HCT116 (cell line): ENCODE measurements at regions not wholly inside any gene's neighbourhood (a gene's known extent, or its start where the extent isn't known, plus 50 kb on each side); places are given as distances from the start of the nearest gene placed in this dataset.

Experiments used
- ATAC-seq: fragments of 200-7000 bp; cut with Tn5 transposase; 2 replicates; pipeline ENCODE4 v1.9.1; 2020; ENCODE audit warnings: mild to moderate bottlenecking, moderate library complexity
- BruUV-seq: library from RNA; stranded (reverse); fragments of 400-500 nt; replicated peaks from 2 replicates; lab custom pipeline; 2021; lab: Mats Ljungman, UMichigan
- CTCF ChIA-PET: fragments of 300-600 bp; sonication (Branson Sonifier 250); formaldehyde crosslinking; loops from one replicate; lab custom pipeline; 2021; ENCODE audit warnings: antibody characterized with exemption; lab: Charles Lee
- POLR2A ChIA-PET: fragments of 300-600, 350-600 bp; sonication (Branson Sonifier 250); formaldehyde crosslinking; loops from one replicate; lab custom pipeline; 2021; ENCODE audit warnings: antibody characterized with exemption; lab: Charles Lee
- RAD21 ChIA-PET, 2 experiments: fragments of 300-600 bp; sonication (Branson Sonifier 250); formaldehyde crosslinking; loops; one replicate each; lab custom pipeline; 2023; ENCODE audit warnings: low total read pairs in 2 of 2; ENCODE audit not compliant: uncharacterized antibody in 2 of 2, unreplicated experiment in 2 of 2, low non-redundant PET in 1 of 2; lab: Charles Lee
- DNase-seq: peaks from one replicate; pipeline ENCODE4 v3.0.0-alpha.2; 2010; ENCODE audit warnings: low read depth, low spot score
- H2AFZ ChIP-seq: fragments of 200-600 bp; shearing (Covaris generic), sonication (generic); 2 replicates; pipeline ENCODE4 v1.6.1; 2017; ENCODE audit warnings: low read depth, mixed run types, mixed read lengths, antibody characterized with exemption, low read length; ENCODE audit not compliant: poor library complexity, severe bottlenecking
- H3K27ac ChIP-seq: 2 replicates; pipeline ENCODE4 v1.5.1; 2012; ENCODE audit warnings: low read depth, low read length
- H3K27me3 ChIP-seq: fragments of 200-600 bp; sonication (generic); 2 replicates; pipeline ENCODE4 v1.6.1; 2016; ENCODE audit warnings: mixed run types, low read length, mixed read lengths; ENCODE audit not compliant: insufficient read depth
- H3K36me3 ChIP-seq, 2 experiments: fragments of 200-500 bp in 1 of 2; fragments of 200-600 bp in 1 of 2; sonication (Bioruptor generic) in 1 of 2; sonication (generic) in 1 of 2; 2 replicates each; pipeline versions ENCODE4 v1.5.1 to v1.6.1; 2014 to 2016; ENCODE audit warnings: low read length in 2 of 2, inconsistent platforms in 1 of 2, mixed read lengths in 1 of 2, mixed run types in 1 of 2; ENCODE audit not compliant: insufficient read depth in 2 of 2, control insufficient read depth in 1 of 2
- H3K4me1 ChIP-seq, 2 experiments: fragments of 200-600 bp in 1 of 2; sonication (generic) in 1 of 2; 2 replicates each; pipeline versions ENCODE4 v1.5.1 to v1.6.1; 2012 to 2017; ENCODE audit warnings: low read length in 2 of 2, inconsistent platforms in 1 of 2, mild to moderate bottlenecking in 1 of 2, mixed read lengths in 1 of 2, mixed run types in 1 of 2, moderate library complexity in 1 of 2; ENCODE audit not compliant: insufficient read depth in 2 of 2, control insufficient read depth in 1 of 2
- H3K4me2 ChIP-seq: fragments of 200-600 bp; sonication (generic); 2 replicates; pipeline ENCODE4 v1.6.1; 2017; ENCODE audit warnings: mixed run types, low read length, mixed read lengths
- H3K4me3 ChIP-seq, 2 experiments: fragments of 200-600 bp in 1 of 2; sonication (generic) in 1 of 2; replicated peaks in 1 of 2; 2 replicates each; pipeline ENCODE4 v1.5.1; 2011 to 2016; ENCODE audit warnings: low read length in 2 of 2, control low read depth in 1 of 2, low read depth in 1 of 2, mild to moderate bottlenecking in 1 of 2, mixed read lengths in 1 of 2, mixed run types in 1 of 2
- H3K79me2 ChIP-seq: fragments of 200-600 bp; sonication (generic); 2 replicates; pipeline ENCODE4 v1.6.1; 2017; ENCODE audit warnings: mild to moderate bottlenecking, mixed run types, low read length, moderate library complexity, mixed read lengths; ENCODE audit not compliant: insufficient read depth
- H3K9ac ChIP-seq: fragments of 200-600 bp; sonication (generic); 2 replicates; pipeline ENCODE4 v1.6.1; 2016; ENCODE audit warnings: low read length, mixed read lengths
- H3K9me2 ChIP-seq: fragments of 200-600 bp; sonication (generic), shearing (Covaris generic); 2 replicates; pipeline ENCODE4 v1.6.1; 2017; ENCODE audit warnings: mixed run types, mild to moderate bottlenecking, moderate library complexity; ENCODE audit not compliant: insufficient read depth
- H3K9me3 ChIP-seq, 2 experiments: fragments of 200-500 bp in 1 of 2; fragments of 200-600 bp in 1 of 2; sonication (Bioruptor generic) in 1 of 2; sonication (generic) in 1 of 2; 2 replicates each; pipeline ENCODE4 v1.6.1; 2014 to 2017; ENCODE audit warnings: low read length in 2 of 2, mixed read lengths in 2 of 2, inconsistent platforms in 1 of 2, low read depth in 1 of 2, mild to moderate bottlenecking in 1 of 2, mixed run types in 1 of 2, moderate library complexity in 1 of 2; ENCODE audit not compliant: control insufficient read depth in 1 of 2, insufficient read depth in 1 of 2
- H4K20me1 ChIP-seq: fragments of 200-600 bp; sonication (generic), shearing (Covaris generic); 2 replicates; pipeline ENCODE4 v1.6.1; 2017; ENCODE audit warnings: mixed run types, mild to moderate bottlenecking, moderate library complexity; ENCODE audit not compliant: insufficient read depth
- EGR1 ChIP-seq: IDR thresholded peaks from 2 replicates; pipeline ENCODE4 v1.6.1; 2012; ENCODE audit warnings: low read depth
- EZH2phosphoT487 ChIP-seq: fragments of 200-600 bp; IDR thresholded peaks from 2 replicates; pipeline ENCODE4 v1.6.1; 2018; ENCODE audit warnings: antibody characterized with exemption, borderline replicate concordance
- FOSL1 ChIP-seq: IDR thresholded peaks from 2 replicates; pipeline ENCODE4 v1.6.1; 2012; ENCODE audit warnings: low read depth
- JUND ChIP-seq: IDR thresholded peaks from 2 replicates; pipeline ENCODE4 v1.6.1; 2012
- POLR2AphosphoS5 ChIP-seq: IDR thresholded peaks from 2 replicates; pipeline ENCODE4 v1.6.1; 2011; ENCODE audit warnings: mild to moderate bottlenecking, low read depth, low read length, moderate library complexity
- RAD21 ChIP-seq: IDR thresholded peaks from 2 replicates; pipeline ENCODE4 v1.6.1; 2012; ENCODE audit warnings: low read depth, mild to moderate bottlenecking
- SIN3A ChIP-seq: IDR thresholded peaks from 2 replicates; pipeline ENCODE4 v1.6.1; 2012; ENCODE audit warnings: low read depth
- SRF ChIP-seq: IDR thresholded peaks from 2 replicates; pipeline ENCODE4 v1.6.1; 2012; ENCODE audit warnings: low read depth
- TCF7L2 ChIP-seq: IDR thresholded peaks from 2 replicates; pipeline ENCODE4 v1.7.0; 2011; ENCODE audit warnings: borderline replicate concordance, inconsistent platforms; ENCODE audit not compliant: insufficient read depth, insufficient read length; ENCODE audit errors: extremely low read depth
- ZNF274 ChIP-seq: fragments of 200-500 bp; sonication (Bioruptor generic); IDR thresholded peaks from 2 replicates; pipeline ENCODE4 v1.6.1; 2014; ENCODE audit warnings: mild to moderate bottlenecking, low read depth, low read length, inconsistent platforms
- intact Hi-C: fragments of 100-400 bp; cut with micrococcal nuclease; formaldehyde crosslinking; loops from 2 replicates; pipeline ENCODE4 v1.10.0; 2022
- TF ChIP-seq, protein P1 (sequence below): IDR thresholded peaks from 2 replicates; pipeline ENCODE4 v1.6.1; 2011; ENCODE audit warnings: mild to moderate bottlenecking, low read length, moderate library complexity; ENCODE audit not compliant: insufficient replicate concordance; ENCODE audit errors: extremely low read depth
- TF ChIP-seq, protein P2 (sequence below), 3 experiments: fragments of 200-600 bp in 1 of 3; sonication (generic) in 1 of 3; IDR thresholded peaks in 2 of 3; conservative IDR thresholded peaks in 1 of 3; 2 replicates each; pipeline ENCODE4 v1.5.1; 2012 to 2017; ENCODE audit warnings: low read depth in 2 of 3, low read length in 2 of 3, antibody characterized with exemption in 1 of 3, borderline replicate concordance in 1 of 3, control low read depth in 1 of 3, mild to moderate bottlenecking in 1 of 3, mixed read lengths in 1 of 3, mixed run types in 1 of 3, moderate library complexity in 1 of 3; ENCODE audit not compliant: insufficient read depth in 1 of 3

DNA sequence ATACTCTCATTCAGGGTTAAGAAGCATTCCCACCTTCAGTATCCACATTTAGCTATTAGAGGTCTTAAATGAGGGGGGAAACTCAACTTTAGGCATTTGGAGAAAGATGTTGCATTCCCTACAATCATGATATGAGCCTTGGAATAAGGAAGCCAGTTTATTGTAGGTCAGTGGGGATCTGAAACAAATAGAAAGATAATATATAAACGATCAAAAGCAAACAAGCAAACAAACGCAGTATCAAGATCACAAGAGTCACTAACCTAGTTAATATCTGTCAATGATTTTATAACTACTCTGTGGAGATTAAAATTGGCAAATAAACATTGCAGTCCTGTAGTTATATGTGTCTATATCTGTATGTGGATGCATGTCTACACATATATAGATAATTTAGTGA lies 152.4 kb upstream of the LRATD1 start:
- Histone ChIP-seq H3K27me3 (no peaks in the 10 kb centered on the region), H3K9me3 (peaks cover 3 to 22% of the 10 kb centered on the region in 2 experiments; a peak in 2 of 4 replicates), H3K36me3 (no peaks in the 10 kb centered on the region), H3K79me2 (no peaks in the 10 kb centered on the region), H3K4me3 (no peak overlapping the region), H3K9ac (no peak overlapping the region), H4K20me1 (no peaks in the 10 kb centered on the region), H3K27ac (no peak overlapping the region), H3K9me2 (no peaks in the 10 kb centered on the region), H2AFZ (no peak overlapping the region), H3K4me2 (no peak overlapping the region), H3K4me1 (no peaks in the 10 kb centered on the region)
- no peak for ATAC-seq
- BruUV-seq: no TSS peak
- DNase-seq: no peak
- ChIA-PET POLR2A (no interaction called here), CTCF (no interaction called here), RAD21 (no interaction called here)
- no peak for TF ChIP-seq ZNF274
- no peak for TF ChIP-seq POLR2AphosphoS5
- TF ChIP-seq, protein P1, sequence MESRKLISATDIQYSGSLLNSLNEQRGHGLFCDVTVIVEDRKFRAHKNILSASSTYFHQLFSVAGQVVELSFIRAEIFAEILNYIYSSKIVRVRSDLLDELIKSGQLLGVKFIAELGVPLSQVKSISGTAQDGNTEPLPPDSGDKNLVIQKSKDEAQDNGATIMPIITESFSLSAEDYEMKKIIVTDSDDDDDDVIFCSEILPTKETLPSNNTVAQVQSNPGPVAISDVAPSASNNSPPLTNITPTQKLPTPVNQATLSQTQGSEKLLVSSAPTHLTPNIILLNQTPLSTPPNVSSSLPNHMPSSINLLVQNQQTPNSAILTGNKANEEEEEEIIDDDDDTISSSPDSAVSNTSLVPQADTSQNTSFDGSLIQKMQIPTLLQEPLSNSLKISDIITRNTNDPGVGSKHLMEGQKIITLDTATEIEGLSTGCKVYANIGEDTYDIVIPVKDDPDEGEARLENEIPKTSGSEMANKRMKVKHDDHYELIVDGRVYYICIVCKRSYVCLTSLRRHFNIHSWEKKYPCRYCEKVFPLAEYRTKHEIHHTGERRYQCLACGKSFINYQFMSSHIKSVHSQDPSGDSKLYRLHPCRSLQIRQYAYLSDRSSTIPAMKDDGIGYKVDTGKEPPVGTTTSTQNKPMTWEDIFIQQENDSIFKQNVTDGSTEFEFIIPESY: no peak
- no peak for TF ChIP-seq JUND
- TF ChIP-seq TCF7L2: no peak
- no peak for TF ChIP-seq SIN3A
- no peak for TF ChIP-seq EZH2phosphoT487
- TF ChIP-seq, protein P2, sequence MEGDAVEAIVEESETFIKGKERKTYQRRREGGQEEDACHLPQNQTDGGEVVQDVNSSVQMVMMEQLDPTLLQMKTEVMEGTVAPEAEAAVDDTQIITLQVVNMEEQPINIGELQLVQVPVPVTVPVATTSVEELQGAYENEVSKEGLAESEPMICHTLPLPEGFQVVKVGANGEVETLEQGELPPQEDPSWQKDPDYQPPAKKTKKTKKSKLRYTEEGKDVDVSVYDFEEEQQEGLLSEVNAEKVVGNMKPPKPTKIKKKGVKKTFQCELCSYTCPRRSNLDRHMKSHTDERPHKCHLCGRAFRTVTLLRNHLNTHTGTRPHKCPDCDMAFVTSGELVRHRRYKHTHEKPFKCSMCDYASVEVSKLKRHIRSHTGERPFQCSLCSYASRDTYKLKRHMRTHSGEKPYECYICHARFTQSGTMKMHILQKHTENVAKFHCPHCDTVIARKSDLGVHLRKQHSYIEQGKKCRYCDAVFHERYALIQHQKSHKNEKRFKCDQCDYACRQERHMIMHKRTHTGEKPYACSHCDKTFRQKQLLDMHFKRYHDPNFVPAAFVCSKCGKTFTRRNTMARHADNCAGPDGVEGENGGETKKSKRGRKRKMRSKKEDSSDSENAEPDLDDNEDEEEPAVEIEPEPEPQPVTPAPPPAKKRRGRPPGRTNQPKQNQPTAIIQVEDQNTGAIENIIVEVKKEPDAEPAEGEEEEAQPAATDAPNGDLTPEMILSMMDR (IDR thresholded peaks at IDR 0.05 in 2 of 3, conservative IDR thresholded peaks at IDR 0.05 in 1 of 3; ENCODE audit: borderline replicate concordance in 1 of 3, insufficient read depth in 1 of 3, low read depth in 2 of 3, low read length in 2 of 3): no peak
- TF ChIP-seq EGR1: no peak
- TF ChIP-seq FOSL1: no peak
- no peak for TF ChIP-seq RAD21
- no peak for TF ChIP-seq SRF
- intact Hi-C loops: no loop called here
